ENCODE measurements at regions not wholly inside any gene's neighbourhood (a gene's known extent, or its start where the extent isn't known, plus 50 kb on each side); places are given as distances from the start of the nearest gene placed in this dataset.

DNA sequence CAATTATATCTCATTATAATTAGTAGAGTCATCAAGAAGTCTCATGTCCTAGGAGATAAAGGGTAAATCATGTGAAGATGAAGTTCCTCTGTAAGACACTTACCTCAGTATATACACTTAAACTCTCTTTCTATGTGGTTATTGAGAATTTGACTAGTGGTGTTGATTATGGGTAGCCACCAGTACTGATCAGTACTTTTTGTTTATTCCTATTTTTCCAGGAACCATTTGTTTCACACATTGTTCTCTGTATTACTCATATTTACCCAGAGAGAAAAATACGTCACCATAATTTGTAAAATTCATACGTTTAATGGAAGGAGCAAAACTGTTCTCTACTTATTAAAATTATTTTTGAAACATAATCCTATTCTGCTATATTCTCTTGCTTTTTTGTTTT lies 55.8 kb upstream of the PRDM8 start:
- Histone ChIP-seq H3K4me1 (no peaks in the 10 kb centered on the region), H3K9me3 (no peaks in the 10 kb centered on the region), H3K36me3 (no peaks in the 10 kb centered on the region), H3K27me3 (no peaks in the 10 kb centered on the region), H3K27ac (no peak overlapping the region), H3K4me3 (no peak overlapping the region)
- no peak for ATAC-seq
- no peak for TF ChIP-seq EP300 (IDR thresholded peaks at IDR 0.05)
- TF ChIP-seq POLR2AphosphoS5 (IDR thresholded peaks at IDR 0.05) = no peak
- TF ChIP-seq POLR2A (IDR thresholded peaks at IDR 0.05) = no peak
- TF ChIP-seq, protein P1, sequence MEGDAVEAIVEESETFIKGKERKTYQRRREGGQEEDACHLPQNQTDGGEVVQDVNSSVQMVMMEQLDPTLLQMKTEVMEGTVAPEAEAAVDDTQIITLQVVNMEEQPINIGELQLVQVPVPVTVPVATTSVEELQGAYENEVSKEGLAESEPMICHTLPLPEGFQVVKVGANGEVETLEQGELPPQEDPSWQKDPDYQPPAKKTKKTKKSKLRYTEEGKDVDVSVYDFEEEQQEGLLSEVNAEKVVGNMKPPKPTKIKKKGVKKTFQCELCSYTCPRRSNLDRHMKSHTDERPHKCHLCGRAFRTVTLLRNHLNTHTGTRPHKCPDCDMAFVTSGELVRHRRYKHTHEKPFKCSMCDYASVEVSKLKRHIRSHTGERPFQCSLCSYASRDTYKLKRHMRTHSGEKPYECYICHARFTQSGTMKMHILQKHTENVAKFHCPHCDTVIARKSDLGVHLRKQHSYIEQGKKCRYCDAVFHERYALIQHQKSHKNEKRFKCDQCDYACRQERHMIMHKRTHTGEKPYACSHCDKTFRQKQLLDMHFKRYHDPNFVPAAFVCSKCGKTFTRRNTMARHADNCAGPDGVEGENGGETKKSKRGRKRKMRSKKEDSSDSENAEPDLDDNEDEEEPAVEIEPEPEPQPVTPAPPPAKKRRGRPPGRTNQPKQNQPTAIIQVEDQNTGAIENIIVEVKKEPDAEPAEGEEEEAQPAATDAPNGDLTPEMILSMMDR (IDR thresholded peaks at IDR 0.05) = no peak
- WGBS, 2 donors (ENCODE audit: low coverage in 1 of 2) = 69% methylated on average over 2 of the region's 2 CpGs; no CpG with 5 or more reads in 1 of the 2 donors

DNA sequence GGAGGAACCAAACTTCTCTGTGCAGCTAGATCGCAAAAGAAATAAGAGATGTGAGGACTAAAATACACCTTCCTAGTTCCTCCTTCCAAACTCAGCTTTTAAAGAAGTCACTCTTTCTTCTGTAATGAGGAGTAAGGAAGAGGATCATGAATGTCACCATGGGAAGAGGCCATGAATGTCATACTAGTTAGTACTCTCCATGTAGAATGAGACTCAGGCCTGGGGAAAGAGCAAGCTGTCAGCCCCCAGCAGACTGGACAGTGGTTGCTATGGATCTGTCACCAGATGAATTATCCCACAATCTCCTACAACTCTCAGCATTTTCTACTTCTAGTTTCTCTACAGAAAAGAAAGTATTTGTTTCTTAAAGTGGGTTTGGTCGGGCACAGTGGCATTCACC lies 57.1 kb upstream of the PRDM8 start:
- 92 to 96% methylated on average over 2 of the region's 2 CpGs for WGBS, 2 donors (ENCODE audit: low coverage in 1 of 2)
- no peak overlapping the region for H3K4me3 ChIP-seq
- H3K27ac ChIP-seq = no peak overlapping the region
- no peaks in the 10 kb centered on the region for H3K4me1 ChIP-seq
- no peaks in the 10 kb centered on the region for H3K9me3 ChIP-seq
- TF ChIP-seq POLR2A (IDR thresholded peaks at IDR 0.05) (no peak), EP300 (IDR thresholded peaks at IDR 0.05) (no peak)
- TF ChIP-seq, protein P1 (IDR thresholded peaks at IDR 0.05) = no peak
- no peaks in the 10 kb centered on the region for H3K36me3 ChIP-seq
- no peaks in the 10 kb centered on the region for H3K27me3 ChIP-seq
- no peak for ATAC-seq

DNA sequence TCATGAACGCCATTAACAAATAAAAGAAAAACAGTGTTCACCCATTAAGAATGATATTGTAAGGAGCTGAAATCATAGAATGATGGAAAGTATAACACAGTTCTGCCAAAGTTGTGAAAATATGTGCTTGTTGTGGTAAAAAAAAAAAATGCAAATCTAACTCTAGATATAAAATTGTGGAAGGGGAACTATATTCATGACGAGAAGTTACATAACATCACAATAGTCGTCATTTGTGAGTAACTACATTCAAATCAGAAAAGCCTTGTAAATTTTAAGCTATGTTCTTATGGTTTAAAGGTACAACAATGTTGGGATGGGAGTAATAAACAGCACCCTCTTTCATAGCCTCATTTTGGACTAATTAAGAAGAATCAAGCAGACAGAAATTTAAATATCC lies 57.6 kb upstream of the PRDM8 start:
- no peak for ATAC-seq
- 83 to 86% methylated on average over 3 of the region's 3 CpGs for WGBS, 2 donors (ENCODE audit: low coverage in 1 of 2)
- TF ChIP-seq POLR2A (IDR thresholded peaks at IDR 0.05) (no peak), EP300 (IDR thresholded peaks at IDR 0.05) (no peak)
- H3K4me1 ChIP-seq = no peaks in the 10 kb centered on the region
- H3K27ac ChIP-seq = no peak overlapping the region
- no peaks in the 10 kb centered on the region for H3K27me3 ChIP-seq
- H3K4me3 ChIP-seq = no peak overlapping the region
- no peaks in the 10 kb centered on the region for H3K9me3 ChIP-seq
- no peaks in the 10 kb centered on the region for H3K36me3 ChIP-seq

DNA sequence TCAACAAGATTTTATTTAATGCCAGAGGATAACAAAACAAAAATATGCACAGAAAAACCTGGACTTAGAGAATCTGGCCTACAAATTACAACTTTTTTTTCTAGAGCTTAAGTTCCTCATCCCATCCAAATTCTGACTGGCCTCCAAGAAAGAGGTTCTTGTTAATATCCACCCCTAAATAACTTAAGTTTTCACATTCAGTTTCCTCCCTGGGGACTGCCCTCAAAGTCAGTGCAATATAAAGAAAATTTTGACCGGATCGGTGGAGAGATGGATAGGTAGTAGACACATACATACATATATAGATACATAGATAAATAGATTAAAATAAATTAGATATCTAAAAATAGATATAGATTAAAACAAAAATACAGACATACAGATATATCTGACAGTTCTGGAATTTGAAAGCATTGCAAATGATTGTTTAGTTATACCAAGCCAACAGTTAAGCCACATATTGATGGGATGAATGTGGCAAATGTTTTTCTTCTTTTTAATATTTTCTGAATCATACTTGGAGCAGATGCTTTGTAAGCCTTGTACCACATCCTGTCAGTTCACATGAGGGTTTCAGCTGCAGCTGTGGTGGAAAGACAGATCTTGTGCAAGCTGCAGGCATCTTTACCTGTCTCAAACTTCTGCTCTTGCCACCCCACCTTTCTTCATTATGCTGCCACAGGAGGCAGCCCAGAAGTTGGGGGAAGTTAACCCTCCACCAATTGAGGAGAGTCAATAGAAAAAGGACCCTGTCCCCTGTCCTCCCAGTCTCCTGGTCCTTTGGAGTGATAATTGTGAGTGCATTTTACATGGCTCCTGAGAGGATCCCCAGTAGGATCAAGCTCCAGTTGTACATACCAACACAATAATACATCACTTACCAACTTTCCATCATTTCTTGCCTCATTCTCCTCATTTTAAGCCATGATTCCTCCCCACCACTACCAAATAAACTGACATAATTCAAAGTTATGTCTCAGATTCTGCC lies 58.5 kb upstream of the PRDM8 start:
- no peak for TF ChIP-seq POLR2AphosphoS5 (IDR thresholded peaks at IDR 0.05)
- TF ChIP-seq, protein P1 (IDR thresholded peaks at IDR 0.05) = no peak
- TF ChIP-seq POLR2A (IDR thresholded peaks at IDR 0.05) = no peak
- TF ChIP-seq EP300 (IDR thresholded peaks at IDR 0.05) = no peak
- no peaks in the 10 kb centered on the region for H3K36me3 ChIP-seq
- no peak for ATAC-seq
- WGBS, 2 donors (ENCODE audit: low coverage in 1 of 2) = 57 to 80% methylated on average over 2 of the region's 2 CpGs
- no peak overlapping the region for H3K4me3 ChIP-seq
- no peaks in the 10 kb centered on the region for H3K4me1 ChIP-seq
- H3K27ac ChIP-seq = no peak overlapping the region
- H3K9me3 ChIP-seq = no peaks in the 10 kb centered on the region
- no peaks in the 10 kb centered on the region for H3K27me3 ChIP-seq

DNA sequence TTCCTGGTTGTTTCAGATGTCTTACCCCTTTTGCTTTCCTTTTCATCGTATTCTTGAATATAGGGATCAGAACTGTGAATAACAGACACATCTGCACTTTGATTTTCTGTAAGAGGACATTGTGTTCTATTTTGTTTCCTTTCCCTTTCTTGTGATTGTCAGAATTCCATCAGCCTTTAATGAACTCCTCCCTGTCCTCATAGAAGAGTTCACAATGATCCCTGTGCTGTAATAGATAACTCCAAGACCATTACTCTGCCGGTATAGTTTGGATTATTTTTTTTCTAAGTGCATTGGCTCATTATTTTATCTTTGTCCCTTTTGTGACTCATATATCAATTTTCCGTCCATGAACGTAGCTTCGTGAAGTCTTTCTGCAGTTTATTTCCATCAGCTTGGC lies 59.7 kb upstream of the PRDM8 start:
- Histone ChIP-seq H3K27me3 (no peaks in the 10 kb centered on the region), H3K4me1 (no peaks in the 10 kb centered on the region), H3K27ac (no peak overlapping the region), H3K9me3 (no peaks in the 10 kb centered on the region), H3K4me3 (no peak overlapping the region), H3K36me3 (no peaks in the 10 kb centered on the region)
- TF ChIP-seq, protein P1 (IDR thresholded peaks at IDR 0.05) = no peak
- TF ChIP-seq POLR2AphosphoS5 (IDR thresholded peaks at IDR 0.05) = no peak
- no peak for TF ChIP-seq POLR2A (IDR thresholded peaks at IDR 0.05)
- TF ChIP-seq EP300 (IDR thresholded peaks at IDR 0.05) = no peak
- ATAC-seq = no peak
- WGBS, 2 donors (ENCODE audit: low coverage in 1 of 2) = 78 to 96% methylated on average over 3 to 5 of the region's 5 CpGs
